ENCODE measurements at regions not wholly inside any gene's neighbourhood (a gene's known extent, or its start where the extent isn't known, plus 50 kb on each side); places are given as distances from the start of the nearest gene placed in this dataset.

GRCh38 chr12:123062681-123063486, 82.4 kb downstream of the ARL6IP4 start (continued):
- TF ChIP-seq BATF2 (CRISPR knock-in tag; IDR thresholded peaks at IDR 0.05) (no peak), MEIS2 (CRISPR knock-in tag; IDR thresholded peaks at IDR 0.05) (no peak; the same call in 1 of the 2 replicates), ZNF446 (CRISPR knock-in tag; IDR thresholded peaks at IDR 0.05) (0 out of 2 replicates have a peak, but pooled peaks have one; percentile 68), ZFP90 (CRISPR knock-in tag; IDR thresholded peaks at IDR 0.05; ENCODE audit: borderline replicate concordance) (no peak), SIX1 (CRISPR knock-in tag; IDR thresholded peaks at IDR 0.05; ENCODE audit: borderline replicate concordance) (no peak), ZNF781 (CRISPR knock-in tag; IDR thresholded peaks at IDR 0.05; ENCODE audit: borderline replicate concordance, not compliant biosample characterization) (no peak), ZNF615 (CRISPR knock-in tag; IDR thresholded peaks at IDR 0.05; ENCODE audit: borderline replicate concordance) (no peak), REL (CRISPR knock-in tag; conservative IDR thresholded peaks at IDR 0.05) (no peak), ZNF335 (CRISPR knock-in tag; IDR thresholded peaks at IDR 0.05) (no peak), SMAD3 (CRISPR knock-in tag; IDR thresholded peaks at IDR 0.05) (peak; percentile 59; the same call in 1 of the 2 replicates), EEA1 (CRISPR knock-in tag; IDR thresholded peaks at IDR 0.05; ENCODE audit: borderline replicate concordance) (no peak), ETV6 (CRISPR knock-in tag; conservative IDR thresholded peaks at IDR 0.05) (no peak), ZNF788 (CRISPR knock-in tag; IDR thresholded peaks at IDR 0.05; ENCODE audit: borderline replicate concordance) (no peak; the same call in 1 of the 2 replicates), SNAI1 (CRISPR knock-in tag; IDR thresholded peaks at IDR 0.05; ENCODE audit: borderline replicate concordance) (no peak), ZNF274 (CRISPR knock-in tag; IDR thresholded peaks at IDR 0.05) (no peak), SRSF4 (IDR thresholded peaks at IDR 0.05; ENCODE audit: low read depth, low read length, poor library complexity, severe bottlenecking) (no peak), ZNF333 (CRISPR knock-in tag; IDR thresholded peaks at IDR 0.05; ENCODE audit: borderline replicate concordance) (no peak), ZNF512B (CRISPR knock-in tag; IDR thresholded peaks at IDR 0.05; ENCODE audit: borderline replicate concordance) (no peak), FOXC1 (CRISPR knock-in tag; IDR thresholded peaks at IDR 0.05; ENCODE audit: borderline replicate concordance) (no peak), ZKSCAN8 (CRISPR knock-in tag; IDR thresholded peaks at IDR 0.05; ENCODE audit: borderline replicate concordance) (no peak), ZNF746 (CRISPR knock-in tag; IDR thresholded peaks at IDR 0.05) (no peak)
- TF ChIP-seq, protein P1, sequence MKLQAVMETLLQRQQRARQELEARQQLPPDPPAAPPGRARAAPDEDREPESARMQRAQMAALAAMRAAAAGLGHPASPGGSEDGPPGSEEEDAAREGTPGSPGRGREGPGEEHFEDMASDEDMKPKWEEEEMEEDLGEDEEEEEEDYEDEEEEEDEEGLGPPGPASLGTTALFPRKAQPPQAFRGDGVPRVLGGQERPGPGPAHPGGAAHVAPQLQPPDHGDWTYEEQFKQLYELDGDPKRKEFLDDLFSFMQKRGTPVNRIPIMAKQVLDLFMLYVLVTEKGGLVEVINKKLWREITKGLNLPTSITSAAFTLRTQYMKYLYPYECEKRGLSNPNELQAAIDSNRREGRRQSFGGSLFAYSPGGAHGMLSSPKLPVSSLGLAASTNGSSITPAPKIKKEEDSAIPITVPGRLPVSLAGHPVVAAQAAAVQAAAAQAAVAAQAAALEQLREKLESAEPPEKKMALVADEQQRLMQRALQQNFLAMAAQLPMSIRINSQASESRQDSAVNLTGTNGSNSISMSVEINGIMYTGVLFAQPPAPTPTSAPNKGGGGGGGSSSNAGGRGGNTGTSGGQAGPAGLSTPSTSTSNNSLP (IDR thresholded peaks at IDR 0.05; ENCODE audit: low read depth, low read length), result peak; percentile 81; the same call in 1 of the 2 replicates
- TF ChIP-seq, protein P2, sequence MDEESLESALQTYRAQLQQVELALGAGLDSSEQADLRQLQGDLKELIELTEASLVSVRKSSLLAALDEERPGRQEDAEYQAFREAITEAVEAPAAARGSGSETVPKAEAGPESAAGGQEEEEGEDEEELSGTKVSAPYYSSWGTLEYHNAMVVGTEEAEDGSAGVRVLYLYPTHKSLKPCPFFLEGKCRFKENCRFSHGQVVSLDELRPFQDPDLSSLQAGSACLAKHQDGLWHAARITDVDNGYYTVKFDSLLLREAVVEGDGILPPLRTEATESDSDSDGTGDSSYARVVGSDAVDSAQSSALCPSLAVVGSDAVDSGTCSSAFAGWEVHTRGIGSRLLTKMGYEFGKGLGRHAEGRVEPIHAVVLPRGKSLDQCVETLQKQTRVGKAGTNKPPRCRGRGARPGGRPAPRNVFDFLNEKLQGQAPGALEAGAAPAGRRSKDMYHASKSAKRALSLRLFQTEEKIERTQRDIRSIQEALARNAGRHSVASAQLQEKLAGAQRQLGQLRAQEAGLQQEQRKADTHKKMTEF (CRISPR knock-in tag; IDR thresholded peaks at IDR 0.05), result peak; percentile 66; the same call in 1 of the 2 replicates

All from HepG2 (cell line).